Tongue (tissue), 1 donor: ENCODE measurements at regions not wholly inside any gene's neighbourhood (a gene's known extent, or its start where the extent isn't known, plus 50 kb on each side); places are given as distances from the start of the nearest gene placed in this dataset.
"Not testable (repeated sequence)": the region's sequence is repeated elsewhere in the genome, so short reads cannot be mapped to it uniquely, and the experiment has no call there.

Experiments used
- DNase-seq: peaks from one replicate; pipeline ENCODE4 v3.0.0-alpha.2; 2015

GRCh38 chr14:53668897-53669296, 287.7 kb downstream of the BMP4 start:
- no peak for DNase-seq

DNA sequence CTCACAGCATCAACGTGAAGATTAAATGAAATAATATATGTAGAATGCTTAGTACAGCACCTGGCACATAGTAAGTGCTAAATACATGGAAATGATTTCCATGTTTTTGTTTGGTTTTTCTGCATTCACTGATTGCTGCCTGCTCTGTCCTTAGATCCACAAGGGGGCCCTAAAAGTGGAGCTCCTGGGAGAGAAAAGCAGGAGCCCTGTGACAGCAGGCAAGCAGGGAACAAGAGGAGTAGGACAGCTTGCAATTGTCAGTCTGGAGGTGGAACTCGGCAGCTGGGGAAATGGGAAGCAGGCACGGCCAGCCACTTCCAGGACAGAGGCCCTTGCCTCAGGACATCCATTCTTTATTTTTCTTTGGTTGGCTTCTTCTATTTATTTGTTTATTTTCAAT, 292.9 kb downstream of the BMP4 start:
- DNase-seq = peak; percentile 36

DNA sequence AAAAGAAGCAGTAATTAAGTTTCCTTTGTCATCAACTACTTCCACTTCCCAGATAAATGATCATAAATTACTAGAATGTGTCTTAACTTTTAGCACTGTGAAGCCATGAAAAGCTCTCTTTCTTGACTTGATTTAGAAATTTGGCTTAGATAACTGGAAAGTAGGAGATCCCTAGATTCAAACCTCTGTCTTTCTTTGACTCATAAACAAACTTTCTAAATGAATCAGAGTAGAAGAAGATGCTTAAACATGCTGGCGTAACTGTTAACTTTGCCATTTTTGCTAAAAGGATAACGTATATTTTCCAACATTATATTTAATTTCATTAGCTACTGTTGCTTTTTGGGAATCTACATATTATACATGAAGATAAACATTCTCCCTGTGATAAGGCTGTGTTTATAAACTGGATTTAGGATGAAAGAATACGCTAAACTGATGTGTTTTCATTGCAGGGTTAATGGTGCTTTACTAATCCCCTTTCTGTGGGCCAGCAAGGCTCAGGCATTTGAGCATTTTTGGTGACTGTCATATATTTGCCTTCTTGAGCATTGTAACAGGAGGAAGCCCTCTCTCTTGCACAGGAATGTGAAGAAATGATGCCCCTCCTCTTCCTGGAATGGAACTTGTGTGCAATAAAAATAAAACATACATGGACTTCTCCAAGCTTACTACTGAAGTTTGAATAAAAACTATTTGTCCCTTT, 301.4 kb downstream of the BMP4 start:
- DNase-seq = no peak

DNA sequence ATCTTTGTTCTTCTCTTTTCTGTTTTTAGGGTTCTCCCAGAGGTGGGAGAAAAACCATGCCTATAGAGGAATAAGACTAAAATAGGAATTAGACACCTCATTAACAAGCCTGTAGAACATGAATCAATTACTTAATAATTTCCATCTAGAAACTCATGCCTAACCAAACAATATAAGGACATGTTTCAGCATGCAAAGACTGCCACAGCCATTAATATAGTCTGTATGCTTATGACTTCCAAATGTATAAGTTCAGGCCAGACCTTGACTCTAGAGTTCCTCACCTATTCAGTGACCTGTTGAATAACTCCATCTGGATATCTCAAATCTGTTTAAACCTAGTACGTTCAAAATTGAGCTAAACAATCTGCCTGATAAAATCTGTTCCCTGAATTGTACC, 304.6 kb downstream of the BMP4 start:
- no peak for DNase-seq

GRCh38 chr14:53651096-53651740, 305.4 kb downstream of the BMP4 start:
- DNase-seq = peak; percentile 9

DNA sequence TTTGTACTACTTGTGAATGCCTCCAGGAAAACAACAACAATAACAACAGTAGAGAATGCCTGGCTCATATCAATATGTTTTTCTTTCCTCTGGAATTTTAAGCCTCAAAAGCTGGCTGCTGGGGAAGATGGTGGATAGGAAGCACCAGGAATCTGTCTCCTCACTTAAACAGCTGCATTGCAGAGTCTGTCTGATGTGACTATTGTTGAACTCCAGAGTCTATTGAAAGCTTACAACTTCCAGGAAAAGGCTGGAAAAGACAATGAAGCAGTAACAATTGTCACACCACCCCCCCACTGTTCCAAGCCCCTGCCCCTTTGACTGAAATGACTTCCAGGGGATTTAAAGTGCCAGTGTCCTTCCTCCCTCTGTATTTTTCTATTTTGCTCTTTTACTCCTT, 309.7 kb downstream of the BMP4 start:
- DNase-seq = no peak

- DNase-seq = peak; percentile 59
These were observed 315.9 kb downstream of the BMP4 start for GRCh38 chr14:53640695-53641094.

GRCh38 chr14:53638966-53639365, 317.7 kb downstream of the BMP4 start:
- DNase-seq = no peak

- no peak for DNase-seq
These were observed 321.8 kb downstream of the BMP4 start for GRCh38 chr14:53634793-53635192.

GRCh38 chr14:53630336-53630735, 326.3 kb downstream of the BMP4 start:
- peak; percentile 69 for DNase-seq

- no peak for DNase-seq
These were observed 327.7 kb downstream of the BMP4 start for GRCh38 chr14:53628732-53629430.

DNA sequence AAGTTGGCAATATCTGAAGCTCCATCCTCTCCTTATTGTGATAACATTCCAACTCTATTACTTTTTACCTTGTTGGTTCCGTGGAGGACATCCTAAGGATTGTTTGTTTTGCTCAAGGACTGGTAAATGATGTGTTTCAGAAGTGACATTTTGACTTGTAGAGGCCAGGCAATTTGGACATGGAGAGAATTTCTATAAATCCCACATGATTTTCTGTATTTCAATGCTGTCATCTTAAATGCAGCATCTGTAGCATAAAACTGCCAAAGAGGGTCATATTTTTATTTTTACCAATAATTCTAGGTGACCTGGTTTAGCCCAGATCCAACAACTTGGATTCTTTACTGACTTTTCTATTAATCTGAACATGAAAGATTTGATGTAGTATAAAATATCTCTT, 328.4 kb downstream of the BMP4 start:
- DNase-seq = no peak

DNA sequence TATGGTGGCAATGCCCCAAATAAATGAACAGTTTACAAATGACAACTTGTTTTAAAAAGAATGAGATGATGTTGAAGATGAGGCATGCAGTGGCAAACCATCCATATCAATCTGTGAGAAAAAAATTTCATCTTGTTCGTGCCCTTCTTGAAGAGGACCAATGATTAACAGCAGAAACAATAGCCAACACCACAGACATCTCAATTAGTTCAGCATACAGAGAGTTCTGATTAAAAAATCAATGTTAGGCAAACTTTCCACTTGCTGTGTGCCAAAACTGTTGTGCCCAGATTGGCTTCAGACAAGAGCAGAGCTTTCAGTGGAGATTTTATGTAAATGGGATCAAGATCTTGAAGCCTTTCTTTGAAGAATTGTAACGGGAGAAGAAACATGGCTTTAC, 329.9 kb downstream of the BMP4 start:
- DNase-seq = no peak

DNA sequence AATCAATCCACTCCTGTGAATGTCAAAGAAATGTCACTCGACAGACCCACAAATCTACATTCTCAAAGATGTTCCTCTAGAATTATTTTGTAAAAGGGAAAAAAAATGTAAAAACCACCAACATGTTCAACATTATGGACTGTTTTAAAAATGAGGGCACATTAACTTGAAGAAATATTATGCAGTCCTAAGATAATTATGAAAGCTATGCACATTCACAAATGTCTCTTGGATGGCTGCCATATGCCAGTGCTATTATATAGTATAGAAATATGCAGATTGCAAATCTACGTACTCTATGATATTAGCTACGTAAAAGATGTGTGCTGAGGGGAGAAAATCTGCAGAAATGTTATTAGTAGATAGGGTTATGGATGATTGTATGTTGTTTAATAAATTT, 334.2 kb downstream of the BMP4 start:
- no peak for DNase-seq

- DNase-seq = no peak
These were observed 334.7 kb downstream of the BMP4 start for GRCh38 chr14:53621921-53622320.

DNA sequence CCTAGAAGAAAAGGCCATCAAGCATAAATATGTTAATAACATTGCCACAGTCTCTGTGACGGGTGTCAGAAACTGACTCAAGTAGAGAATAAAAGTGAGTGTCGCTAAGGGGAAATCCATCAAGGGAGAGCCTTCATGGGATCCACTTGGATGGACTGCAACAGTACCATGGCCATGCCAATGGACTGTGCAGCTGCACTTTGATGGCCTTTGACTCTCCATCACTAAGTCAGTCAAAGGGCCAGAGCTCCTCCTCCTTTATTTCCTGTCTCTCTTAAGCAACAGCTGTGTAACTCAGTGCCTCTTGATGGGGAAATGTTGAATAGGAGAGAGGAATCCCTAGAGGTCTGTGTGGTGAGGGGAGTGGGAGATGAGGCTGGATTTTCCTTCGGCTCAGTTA, 335.2 kb downstream of the BMP4 start:
- DNase-seq = no peak

- no peak for DNase-seq
These were observed 335.7 kb downstream of the BMP4 start for GRCh38 chr14:53620890-53621289.

- DNase-seq = peak; percentile 47
These were observed 336.3 kb downstream of the BMP4 start for GRCh38 chr14:53620317-53620716.

DNA sequence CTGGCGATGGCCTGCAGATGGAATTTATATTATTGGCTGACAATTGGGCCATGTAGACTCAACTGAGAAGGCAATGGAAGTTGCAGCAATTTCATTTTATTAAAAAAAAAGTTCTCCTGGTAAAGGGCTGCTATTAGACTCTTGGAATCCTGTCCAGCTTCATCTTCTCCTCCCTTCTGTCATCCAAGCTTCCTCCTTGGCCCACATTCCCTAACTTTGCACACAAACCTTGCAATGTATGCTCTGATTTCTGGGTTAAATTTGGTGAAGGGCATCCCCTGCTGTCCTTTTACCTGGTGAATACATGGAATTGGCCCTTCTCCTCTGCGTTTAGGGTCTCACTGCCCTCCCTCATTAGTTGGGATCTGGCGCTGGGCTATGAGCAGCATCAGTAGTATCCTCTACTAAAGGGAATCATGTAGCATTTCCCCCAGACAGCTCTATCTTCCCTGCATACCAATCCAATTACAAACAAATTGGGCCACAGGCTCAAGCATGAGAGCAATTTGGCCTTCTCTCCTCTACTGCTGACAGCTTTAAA, 336.9 kb downstream of the BMP4 start:
- DNase-seq = peak; percentile 48

DNA sequence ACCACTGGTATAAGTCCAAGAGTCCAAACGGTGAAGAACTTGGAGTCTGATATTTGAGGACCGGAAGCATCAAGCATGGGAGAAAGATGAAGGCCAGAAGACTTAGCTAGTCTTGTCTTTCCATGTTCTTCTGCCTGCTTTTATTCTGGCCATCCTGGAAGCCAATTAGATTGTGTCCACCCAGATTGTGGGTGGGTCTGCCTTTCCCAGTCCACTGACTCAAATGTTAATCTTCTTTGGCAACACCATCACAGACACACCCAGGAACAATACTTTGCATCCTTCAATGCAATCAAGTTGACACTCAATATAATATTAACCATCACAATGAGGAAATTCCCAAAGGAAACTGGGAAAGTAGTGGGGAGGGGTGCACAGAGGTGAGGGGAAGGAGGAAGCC, 340.1 kb downstream of the BMP4 start:
- not testable (repeated sequence) for DNase-seq

DNA sequence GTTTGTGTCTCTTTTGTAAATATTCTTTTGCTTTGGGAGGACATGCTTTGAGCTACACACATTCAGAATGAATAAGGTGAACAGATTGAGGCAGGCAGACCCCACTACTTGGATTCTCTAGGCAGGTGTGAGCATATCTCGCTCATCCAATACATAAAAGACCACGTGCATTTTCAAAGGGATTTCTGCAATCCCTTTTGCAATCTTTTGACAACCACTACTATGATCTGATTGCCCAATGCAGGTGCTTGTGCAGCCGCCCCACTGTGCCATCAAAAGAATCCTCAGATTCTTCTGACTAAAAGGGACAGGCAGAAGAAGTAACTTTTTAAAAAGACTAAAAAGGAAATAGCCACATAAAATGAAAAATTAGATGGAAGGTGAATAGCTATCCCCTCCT, 341.4 kb downstream of the BMP4 start:
- DNase-seq = no peak

DNA sequence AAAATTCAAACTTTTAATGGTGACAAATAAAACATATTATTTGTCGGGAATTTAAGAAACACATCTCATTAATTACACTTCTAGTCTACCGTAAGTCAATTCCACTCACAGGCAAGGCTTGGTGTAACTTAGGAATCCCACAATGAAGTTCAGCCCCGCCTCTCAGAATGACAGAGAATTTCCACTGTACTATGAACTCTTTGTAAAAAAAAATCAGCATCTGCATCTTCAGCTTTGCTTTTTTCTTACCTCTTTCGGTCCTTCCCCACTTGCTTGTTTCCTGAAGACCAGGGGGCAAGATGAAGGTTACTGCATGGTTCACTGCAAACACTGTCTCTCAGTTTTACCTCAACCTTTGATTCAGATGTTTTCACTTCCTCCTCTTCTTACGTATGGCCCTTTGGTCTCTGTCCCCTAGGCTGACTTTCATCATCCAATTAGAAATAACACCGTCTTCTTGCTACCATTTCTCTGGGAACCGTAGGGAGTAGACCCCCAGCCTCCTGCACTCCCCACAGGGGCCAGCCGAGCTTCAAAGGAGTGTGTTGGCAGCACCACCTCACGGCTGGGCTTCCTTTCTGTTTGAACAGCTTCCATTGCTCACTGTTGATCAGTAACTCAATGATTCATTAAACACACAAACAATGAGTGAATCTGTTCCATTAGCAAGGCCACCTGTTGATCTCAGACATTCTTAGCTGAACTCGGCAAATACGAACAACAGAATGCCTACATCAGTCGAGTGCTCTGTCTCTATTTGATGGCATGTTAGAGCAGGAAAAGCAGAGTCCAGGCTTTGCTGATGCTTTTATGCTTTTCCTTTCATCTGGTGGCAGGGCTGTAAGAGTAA, 343.0 kb downstream of the BMP4 start:
- DNase-seq = peak; percentile 9
